ENCODE measurements at regions not wholly inside any gene's neighbourhood (a gene's known extent, or its start where the extent isn't known, plus 50 kb on each side); places are given as distances from the start of the nearest gene placed in this dataset.

GRCh38 chr1:47630346-47630745, 192.5 kb downstream of the FOXD2 start:
- DNase-seq (ENCODE audit: low spot score) = no peak

- DNase-seq (ENCODE audit: low spot score) = no peak
Observed at GRCh38 chr1:47631411-47631995, 193.7 kb downstream of the FOXD2 start.

DNA sequence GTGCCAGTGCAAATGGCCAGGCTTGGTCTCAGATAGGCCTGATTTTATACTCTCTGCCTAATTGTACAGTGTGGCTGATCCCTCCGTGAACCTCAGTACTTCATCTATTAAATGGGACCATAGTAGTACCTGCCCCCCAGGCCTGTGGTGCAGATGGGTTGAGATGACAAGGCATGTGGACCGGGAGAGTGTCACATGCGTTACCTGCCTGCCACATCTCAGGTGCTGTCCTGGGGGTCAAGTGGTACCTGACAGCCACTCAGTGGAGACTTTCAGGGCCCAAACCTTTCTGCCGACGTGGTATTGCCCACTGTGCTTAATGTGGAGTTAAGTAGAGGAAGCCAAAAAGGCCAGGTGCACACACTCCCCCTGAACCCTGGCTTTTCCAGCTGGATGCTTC, 197.3 kb downstream of the FOXD2 start:
- DNase-seq (ENCODE audit: low spot score) = no peak

- DNase-seq (ENCODE audit: low spot score) = no peak
Observed at GRCh38 chr1:47635597-47635996, 197.8 kb downstream of the FOXD2 start.

- DNase-seq (ENCODE audit: low spot score) = no peak
Observed at GRCh38 chr1:47637111-47637685, 199.4 kb downstream of the FOXD2 start.

DNA sequence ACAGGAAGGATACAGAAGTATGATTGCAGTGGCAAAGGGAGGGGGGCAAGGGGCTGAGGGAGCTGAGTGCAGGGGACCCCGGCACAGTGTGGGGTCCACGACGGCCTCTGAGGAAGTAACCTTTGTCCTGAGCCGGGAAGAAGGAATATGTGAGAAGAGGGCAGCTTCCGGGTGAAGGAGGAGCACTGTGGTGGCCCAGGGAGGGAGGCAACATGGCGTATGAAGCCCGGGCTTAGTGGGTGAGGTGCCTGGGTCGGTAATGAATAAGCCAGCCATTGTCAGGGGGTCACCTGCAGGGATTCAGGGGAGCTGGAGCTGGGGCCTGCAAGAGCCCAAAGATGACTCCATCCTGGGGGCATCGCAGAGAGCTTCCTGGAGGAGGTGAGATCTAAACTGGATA, 200.4 kb downstream of the FOXD2 start:
- DNase-seq (ENCODE audit: low spot score) = no peak

GRCh38 chr1:47638713-47639112, 200.9 kb downstream of the FOXD2 start:
- no peak for DNase-seq (ENCODE audit: low spot score)

GRCh38 chr1:47643306-47644211, 205.7 kb downstream of the FOXD2 start:
- no peak for DNase-seq (ENCODE audit: low spot score)

- DNase-seq (ENCODE audit: low spot score) = no peak
Observed at GRCh38 chr1:47644212-47644573, 206.3 kb downstream of the FOXD2 start.

DNA sequence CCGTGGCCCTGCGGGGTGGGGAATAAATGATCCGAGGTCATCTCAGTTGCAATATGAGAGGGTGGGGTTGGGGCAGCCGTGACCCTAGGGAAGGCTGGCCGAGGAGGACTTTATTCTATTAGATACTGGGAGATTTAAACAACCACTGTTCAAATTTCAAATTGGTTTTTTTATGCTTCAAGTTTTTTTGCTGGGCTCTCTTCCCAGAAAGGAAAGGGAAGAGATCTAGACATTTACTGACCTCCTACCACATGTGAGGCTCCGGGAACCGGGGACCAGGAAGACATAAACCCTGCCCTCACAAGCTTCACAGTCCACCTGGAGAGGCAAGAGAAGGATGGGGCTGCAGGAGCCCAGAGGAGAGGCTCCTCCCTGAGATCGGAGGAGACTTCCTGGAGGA, 207.3 kb downstream of the FOXD2 start:
- no peak for DNase-seq (ENCODE audit: low spot score)

DNA sequence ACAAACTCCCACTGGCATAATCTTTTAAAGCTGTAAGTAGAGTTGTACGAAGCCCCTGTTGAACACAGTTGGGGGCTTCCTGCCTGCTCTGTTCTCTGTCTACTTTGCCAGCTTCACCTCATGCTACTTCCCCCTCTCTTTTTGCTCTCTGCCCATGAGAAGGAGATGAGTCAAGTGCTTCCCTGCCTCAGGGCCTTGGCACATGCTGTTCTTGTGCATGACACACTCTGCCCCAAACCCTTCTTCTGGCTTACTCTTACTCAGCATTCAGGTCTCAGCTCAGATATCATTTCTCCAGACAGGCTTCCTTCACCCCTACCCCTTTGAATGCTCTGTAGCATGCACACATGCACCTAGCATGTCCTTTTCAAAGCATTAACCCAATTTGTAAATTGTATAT, 208.8 kb downstream of the FOXD2 start:
- no peak for DNase-seq (ENCODE audit: low spot score)

DNA sequence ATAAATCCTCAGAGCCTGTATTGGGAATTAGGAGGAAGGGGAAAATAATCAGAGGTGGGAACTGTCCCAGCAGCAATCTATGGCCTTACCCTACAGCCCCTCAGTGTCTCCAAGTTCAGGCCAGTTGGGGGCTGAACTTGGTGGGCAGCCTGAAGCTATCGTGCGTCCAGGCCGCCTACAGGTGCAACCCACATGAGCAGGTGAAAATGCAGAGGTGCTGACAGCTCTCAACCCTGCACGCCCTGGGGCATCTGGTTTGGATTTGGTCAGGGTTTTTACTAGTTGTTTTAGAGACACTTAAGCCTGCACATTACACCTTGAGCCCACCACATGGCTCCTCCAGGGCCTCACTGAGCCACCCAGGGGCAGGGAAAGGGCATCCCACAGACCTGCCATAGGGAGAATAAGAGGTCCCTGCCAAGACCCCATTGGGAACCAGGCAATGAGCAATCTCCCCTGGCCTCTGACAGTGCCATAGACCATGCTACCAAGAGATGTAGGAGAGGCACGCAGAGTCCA, 209.5 kb downstream of the FOXD2 start:
- no peak for DNase-seq (ENCODE audit: low spot score)

DNA sequence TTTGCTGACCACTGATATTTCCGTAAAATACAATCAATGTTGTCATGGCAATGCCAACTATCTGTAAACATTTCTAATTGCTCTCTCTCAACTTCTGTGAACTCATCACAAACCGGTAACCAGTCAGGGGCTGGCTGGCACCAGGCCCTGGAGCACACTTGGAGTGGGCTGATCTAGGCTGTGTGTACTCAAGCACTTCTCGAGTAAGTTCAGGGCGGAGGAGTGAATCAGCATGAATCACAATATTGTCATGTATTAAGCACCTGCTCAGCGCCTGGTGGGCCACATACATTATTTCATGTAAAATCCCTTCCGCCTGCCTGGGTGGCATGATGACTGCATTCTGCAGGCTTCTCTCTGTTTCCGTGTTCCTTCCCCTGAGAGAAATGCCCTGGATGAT, 212.4 kb downstream of the FOXD2 start:
- DNase-seq (ENCODE audit: low spot score) = no peak

DNA sequence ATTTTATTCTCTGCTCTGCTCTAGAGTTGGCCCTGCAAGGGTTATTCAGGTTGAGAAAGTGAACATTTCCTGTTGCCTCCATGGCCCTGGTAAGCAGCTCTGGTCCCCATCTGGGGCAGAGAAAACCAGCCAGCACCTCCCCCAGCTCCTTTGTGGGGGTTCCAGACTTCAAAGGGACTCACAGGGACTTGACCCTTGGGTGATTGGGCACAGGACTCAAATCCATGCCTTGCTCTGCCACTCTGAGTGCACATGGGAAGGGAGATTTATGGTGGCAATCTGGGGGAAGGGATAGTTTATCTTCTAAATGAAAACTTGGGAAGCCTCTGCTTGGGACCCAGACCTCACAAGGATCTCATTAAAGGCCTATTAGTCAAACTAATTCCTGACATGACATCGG, 212.8 kb downstream of the FOXD2 start:
- no peak for DNase-seq (ENCODE audit: low spot score)

DNA sequence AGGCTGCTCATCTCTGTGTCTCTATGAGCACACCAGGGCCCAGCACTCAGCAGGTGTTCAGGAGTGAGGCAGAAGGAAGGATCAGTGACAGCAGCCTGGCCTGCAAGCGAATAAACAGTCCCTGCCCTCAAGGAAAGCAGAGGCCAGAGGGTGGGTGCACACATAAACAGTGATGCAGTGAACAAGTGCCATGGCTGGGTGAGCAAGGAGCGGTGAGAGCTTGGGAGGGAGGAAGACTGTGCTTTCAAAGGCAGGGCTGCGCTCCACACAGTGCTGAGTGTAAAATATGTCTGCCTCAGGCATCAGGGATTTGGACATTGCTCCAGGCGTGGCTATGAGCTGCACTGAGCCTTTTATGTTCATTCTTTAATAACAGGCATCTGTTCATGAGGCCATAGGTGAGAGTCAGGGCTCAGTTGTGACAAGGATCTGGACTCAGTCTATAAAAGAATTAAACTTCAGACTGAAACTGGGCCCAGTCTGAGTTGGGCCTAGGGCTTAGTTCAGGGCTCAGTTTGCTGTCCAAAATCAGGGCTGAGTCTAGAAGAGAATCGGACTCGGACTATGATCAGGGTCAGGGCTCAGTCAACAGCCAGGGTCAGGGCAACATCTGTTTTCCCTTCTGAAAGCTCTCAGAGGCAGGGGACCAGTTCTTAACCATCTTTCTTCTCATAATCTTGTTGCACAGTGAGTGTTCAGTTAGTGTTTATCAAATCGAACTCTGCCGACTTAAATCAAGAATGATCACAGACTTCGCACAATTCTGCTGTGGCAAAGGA, 213.7 kb downstream of the FOXD2 start:
- no peak for DNase-seq (ENCODE audit: low spot score)

DNA sequence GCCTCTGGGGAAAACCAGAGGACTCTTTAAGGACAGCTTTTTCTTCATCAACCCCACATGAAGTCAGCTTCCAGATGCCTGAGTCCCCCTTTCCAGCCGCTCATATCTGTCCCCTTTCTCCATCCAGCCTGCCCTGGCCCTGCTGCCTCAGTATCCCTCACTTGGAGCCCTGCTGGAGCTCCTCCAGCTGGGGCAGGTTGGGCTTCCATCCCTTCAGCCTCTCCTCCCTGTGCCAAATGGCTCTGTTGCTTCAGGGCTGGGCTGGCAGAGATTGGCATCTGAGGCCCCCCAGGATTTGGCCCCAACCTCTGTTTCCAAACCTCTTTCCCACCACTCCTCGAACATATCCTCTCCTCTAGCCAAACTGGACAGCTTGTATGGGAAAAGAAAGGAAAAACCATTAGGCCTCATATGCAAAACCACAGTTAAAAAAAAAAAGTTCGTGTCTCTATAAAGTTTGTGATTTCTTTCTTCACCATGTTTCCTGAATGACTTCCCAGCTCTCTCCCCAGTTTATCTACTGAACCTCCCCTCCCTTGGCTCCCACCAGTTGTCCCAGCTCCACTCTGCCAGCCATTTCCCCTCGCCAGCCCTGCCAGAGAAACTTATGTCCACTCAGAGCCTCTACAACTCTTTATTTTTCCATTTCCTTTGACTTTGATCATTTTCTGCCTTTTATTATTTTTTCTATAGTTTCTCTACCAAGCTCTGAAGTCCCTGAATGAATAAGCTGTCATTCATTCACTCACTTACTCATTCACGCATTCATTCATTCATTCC, 217.9 kb downstream of the FOXD2 start:
- DNase-seq (ENCODE audit: low spot score) = no peak

DNA sequence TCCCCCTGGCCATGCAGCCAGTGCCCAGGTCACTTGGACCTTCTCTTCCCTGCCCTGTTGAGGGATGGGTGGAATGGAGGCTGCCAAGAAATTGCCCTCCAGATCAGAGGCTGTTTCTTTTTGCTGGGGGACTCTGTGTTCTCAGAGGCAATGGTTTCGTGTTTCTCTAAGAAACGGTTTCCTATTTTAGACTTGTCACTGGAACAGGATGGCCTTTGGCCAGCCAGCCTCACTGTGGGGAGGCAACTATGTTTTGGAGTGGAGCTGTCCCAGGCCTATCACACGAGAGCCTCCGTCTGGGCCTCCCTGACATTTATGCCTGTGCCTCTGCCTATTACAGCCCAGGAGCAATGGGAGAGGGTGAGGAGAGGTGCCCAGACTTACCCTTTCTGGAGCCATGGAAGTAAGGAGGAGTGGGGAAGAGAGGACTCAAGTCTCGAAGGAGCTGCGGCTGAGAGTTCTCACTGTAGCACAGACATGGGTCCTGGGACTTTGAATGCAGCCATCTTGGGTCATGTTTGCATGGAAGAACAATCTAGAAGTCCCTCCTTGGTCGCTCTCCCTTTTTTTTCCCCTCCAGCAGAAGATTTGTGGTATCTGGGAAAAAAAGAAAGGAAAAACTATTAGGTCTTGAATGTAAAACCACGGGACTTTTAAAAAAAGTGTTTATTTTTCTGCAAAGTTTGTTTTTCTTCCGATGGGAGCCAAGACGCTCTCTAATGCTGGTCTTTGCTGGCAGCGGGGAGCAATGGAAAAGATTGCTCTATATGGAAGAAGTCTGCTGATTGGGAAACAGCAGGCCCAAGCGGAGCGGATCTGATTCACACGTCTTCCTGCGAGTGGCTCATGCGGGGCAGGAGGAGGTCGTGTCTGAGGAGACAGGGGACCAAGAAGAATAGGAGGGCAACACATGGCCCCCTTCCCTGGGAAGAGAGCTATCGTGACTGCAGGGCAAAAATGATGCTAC, 219.2 kb downstream of the FOXD2 start:
- no peak for DNase-seq (ENCODE audit: low spot score)

DNA sequence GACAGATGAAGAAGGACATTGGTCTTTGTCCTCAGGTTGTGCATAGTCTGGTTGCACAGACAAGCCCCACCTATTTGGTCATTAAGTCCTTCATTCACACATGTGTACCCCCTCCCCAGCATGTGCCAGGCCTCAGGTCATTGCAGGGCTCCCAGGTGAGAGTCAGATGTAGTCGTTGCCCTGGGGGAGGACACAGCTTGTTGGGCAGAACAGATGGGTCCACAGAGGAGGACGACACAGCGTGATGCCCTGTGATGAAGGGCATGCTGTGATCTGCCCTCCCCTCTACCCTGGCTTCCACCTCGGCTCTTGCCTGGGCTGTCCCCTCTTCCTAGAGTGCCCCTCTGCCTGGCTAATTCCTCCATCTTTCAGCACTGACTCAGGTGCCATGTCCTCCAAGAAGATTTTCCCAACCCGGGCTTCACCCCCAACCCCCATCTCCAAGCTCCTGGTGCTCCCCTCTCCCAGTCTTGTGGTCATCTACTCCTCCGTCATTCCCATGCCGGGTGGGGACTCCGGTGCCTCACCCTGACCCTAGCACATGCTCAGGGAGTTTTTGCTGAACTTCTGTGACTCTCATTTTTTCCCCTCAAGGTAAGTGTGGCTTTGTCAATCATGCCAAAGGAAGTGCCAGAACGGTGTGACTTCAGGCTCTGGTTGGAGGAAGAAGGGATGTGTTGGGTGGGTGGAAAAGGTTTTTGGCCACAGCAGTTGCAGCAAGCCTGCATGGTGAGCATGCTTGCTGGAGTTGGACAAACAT, 220.5 kb downstream of the FOXD2 start:
- DNase-seq (ENCODE audit: low spot score) = no peak

DNA sequence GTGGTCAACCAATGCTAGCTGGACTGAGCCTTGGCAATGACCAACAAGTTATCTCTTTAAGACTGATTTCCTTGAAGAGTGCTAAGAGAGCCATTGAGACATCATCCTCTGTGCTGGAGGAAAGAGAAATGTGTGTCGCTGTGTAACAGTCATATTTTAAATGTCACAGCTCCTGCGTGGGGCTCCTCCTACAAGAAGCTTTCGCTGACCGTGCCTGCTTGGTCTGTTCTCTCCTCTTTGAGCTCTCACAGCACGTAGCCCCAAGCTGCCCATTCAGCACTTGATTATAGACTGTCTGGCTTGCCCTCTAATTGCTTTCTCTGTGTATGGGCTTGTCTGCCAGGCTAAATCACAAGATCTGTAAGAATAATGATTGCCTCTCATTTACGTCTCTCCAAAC, 221.3 kb downstream of the FOXD2 start:
- no peak for DNase-seq (ENCODE audit: low spot score)

DNA sequence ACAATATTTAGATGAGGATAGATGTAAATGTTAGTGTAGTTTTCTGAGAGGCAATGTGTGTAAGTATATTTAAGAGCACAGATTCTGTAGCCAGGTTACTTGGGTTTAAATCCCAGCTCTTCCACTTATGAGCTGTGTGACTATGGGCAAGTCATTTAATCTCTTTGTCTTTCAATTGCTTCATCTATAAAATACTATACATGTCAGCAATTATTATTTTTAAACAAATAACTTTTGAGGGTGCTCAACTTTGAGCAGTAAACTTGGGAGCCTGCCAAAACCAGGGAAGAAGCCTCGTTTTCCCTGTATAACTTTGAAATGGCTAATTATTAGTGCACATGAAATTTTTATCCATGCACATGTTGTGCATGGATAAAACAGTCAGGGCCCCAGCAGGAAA, 222.8 kb downstream of the FOXD2 start:
- DNase-seq (ENCODE audit: low spot score) = no peak

Measured in HuH-7 (cell line).